ENCODE measurements at regions not wholly inside any gene's neighbourhood (a gene's known extent, or its start where the extent isn't known, plus 50 kb on each side); places are given as distances from the start of the nearest gene placed in this dataset.
"Not testable (repeated sequence)": the region's sequence is repeated elsewhere in the genome, so short reads cannot be mapped to it uniquely, and the experiment has no call there.

DNA sequence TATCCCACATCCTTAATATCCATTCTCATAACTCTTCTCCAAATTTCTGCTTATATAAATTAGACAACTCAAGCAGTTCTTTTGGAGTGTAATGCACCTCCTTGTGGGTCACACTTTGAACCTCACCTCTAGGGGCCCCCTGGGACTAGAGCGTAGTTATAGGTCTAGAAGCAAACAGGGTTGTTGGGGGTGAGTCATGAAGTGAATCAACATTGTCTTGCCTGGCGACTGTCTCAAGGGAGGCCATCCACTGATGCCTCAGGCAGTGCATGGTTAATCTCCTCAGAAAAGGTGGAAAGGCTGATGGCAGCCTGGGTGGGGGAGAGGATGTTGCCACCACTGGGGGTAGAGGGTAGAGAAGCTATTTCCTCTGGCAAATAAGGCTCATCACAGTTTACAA, 129.1 kb downstream of the TNFRSF21 start:
- intact Hi-C loops (cut with micrococcal nuclease), result no loop called here

GRCh38 chr6:47179286-47179685, 130.4 kb downstream of the TNFRSF21 start:
- intact Hi-C loops (cut with micrococcal nuclease), result no loop called here

- intact Hi-C loops (cut with micrococcal nuclease), result no loop called here
Measured at GRCh38 chr6:47175656-47176055, 133.5 kb upstream of the ADGRF1 start.

DNA sequence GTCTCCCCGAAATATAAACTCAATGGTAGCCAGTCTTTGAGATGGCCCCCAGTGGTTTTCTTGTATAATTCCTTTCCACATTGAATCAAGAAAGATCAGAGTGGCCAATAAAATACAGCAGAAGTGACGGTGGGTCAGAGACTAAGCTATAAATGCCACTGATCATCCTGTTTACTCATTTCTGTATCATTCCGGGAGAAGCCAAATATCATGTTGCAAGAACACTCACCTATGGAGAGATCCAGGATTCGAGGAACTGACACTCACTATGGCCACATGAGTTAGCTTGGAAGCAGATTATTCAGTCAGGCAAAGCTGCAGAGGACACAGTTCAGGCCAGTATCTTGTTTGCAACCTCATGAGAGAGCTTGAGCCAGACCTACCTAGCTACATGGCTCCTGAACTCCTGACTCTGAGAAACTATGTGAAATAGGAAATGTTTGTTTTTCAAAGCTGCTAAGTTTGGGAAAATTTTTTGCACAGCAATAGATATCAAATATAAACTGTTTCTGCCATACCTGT, 132.4 kb upstream of the ADGRF1 start:
- intact Hi-C loops (cut with micrococcal nuclease), result no loop called here

DNA sequence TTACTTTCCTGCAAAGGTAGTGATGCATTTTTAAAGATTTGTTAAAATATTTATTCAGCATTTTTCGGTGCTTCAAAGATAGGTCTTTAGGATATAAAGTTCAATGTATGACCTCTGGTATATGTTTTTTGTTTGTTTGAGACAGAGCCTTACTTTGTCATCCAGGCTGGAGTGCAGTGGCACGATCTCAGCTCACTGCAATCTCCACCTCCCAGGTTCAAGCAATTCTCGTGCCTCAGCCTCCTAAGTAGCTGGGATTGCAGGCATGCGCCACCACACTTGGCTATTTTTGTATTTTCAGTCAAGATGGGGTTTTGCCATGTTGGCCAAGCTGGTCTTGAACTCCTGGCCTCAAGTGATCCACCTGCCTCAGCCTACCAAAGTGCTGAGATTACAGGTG, 131.9 kb upstream of the ADGRF1 start:
- intact Hi-C loops (cut with micrococcal nuclease), result not testable (repeated sequence)

DNA sequence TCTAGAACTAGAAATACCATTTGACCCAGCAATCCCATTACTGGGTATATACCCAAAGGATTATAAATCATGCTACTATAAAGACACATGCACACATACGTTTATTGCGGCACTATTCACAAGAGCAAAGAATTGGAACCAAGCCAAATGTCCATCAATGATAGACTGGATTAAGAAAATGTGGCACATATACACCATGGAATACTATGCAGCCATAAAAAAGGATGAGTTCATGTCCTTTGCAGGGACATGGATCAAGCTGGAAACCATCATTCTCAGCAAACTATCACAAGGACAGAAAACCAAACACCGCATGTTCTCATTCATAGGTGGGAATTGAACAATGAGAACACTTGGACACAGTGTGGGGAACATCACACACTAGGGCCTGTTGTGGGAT, 131.0 kb upstream of the ADGRF1 start:
- intact Hi-C loops (cut with micrococcal nuclease), result not testable (repeated sequence)

GRCh38 chr6:47170617-47170947, 128.4 kb upstream of the ADGRF1 start:
- intact Hi-C loops (cut with micrococcal nuclease), result no loop called here

DNA sequence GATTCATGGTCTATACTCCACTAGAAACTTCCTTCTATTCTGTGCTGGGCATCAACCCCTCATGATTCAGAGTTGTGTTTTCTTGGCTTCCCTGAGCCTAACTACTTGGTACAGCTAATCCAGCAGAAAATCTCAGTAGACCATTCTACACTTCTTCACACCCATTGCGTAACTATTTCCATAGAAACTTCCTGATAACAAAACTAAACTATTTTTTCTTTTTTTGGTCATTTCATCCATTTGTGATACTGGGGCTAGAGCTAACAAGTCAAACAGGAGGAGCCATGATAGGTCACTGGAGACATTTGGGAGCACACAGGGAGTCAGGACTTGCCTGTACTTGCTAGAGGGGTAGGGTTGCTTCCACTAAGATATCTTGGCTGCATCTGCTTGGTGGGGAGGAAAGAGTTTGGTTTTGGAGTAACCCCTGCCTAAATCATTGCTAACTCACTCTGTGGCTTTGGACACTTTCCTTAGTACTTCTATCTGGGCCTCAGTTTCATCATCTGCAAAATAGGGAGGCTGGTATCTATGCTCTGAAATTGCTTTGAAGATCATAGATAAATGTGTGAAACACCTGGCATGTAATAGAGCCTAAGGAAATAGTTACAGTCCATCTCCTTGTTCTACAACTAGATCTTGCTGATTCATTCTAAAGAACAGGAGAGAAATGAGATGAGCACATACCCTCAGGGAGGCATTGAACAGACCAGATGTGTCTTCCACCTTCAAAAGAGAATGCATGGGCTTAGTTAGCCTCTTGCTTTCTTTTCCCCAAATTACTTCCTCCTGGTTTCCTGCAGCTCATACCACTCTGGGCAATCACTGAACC, 127.9 kb upstream of the ADGRF1 start:
- intact Hi-C loops (cut with micrococcal nuclease), result no loop called here

GRCh38 chr6:47168180-47168579, 126.0 kb upstream of the ADGRF1 start:
- intact Hi-C loops (cut with micrococcal nuclease), result no loop called here

DNA sequence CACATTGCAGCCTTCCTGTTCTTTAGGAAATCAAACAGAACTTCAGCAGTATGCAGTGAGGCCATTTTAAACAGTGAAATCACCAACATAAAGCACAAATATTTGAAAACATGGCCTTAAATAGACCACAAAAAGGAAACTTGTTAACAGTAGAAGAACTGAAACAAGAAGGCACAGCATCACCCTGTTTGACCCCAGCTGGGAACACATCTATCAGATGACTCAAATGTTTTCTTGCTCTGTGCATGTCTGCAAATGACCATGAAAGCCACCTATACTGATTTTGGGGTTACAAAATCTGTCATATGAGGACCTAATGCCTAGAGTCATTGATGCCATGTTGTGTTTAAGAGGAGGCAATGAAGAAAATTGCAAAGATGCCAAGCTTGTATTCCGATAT, 123.8 kb upstream of the ADGRF1 start:
- intact Hi-C loops (cut with micrococcal nuclease), result no loop called here

DNA sequence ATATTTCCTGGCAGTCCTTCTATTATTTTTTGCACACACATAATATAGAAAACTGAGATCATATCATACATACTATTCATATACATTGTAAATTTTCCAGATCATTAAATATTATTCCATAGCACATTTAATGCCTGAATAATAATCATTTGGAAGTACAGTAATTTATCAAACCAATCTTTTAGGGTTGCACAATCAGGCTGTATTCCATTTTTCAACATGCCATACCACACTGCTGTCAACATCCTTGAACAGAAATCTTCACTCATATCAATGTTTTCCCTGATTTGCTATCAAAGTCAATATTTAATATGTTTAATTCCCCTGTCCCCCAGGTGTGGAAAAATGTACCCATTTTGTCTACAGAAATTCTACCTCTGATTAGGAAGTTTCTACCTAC, 122.7 kb upstream of the ADGRF1 start:
- intact Hi-C loops (cut with micrococcal nuclease), result no loop called here

DNA sequence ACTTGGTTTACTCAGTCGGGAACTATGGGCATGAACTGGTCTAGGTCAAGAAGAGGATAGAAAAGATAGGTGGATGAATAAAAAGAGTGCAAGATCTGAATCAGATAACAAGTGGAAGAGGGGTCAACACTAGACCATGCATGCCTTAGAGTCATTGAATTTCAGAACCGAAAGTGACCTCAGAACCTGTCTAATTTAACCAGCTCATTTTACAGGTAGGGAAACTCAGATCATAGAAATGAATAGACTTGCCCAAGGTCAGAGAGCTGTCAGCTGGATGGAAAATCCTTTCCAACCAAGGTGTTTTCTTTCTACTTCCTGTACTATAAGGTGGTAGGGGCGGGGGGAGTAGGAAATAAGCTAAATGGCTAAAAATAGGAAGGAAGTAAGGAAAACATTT, 121.4 kb upstream of the ADGRF1 start:
- intact Hi-C loops (cut with micrococcal nuclease), result no loop called here

DNA sequence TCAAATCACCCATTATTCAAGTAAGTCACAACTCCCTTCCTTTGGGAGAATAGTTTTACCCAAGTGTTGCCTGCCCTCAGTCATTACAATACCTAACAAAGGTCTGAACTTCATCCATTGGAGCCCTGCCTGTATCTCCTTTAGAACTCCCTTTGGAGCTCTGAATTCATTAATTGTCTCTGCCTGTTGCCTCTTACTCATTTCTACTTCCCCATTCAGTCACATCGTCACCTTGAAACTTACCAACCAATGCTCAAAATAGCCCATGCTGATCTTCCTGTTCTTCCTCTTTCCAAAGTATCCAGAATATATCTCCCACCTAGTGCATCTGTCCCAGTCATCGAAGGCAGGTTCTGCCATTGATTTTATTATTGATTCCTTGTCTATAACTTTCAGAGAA, 120.7 kb upstream of the ADGRF1 start:
- intact Hi-C loops (cut with micrococcal nuclease), result no loop called here

- intact Hi-C loops (cut with micrococcal nuclease), result no loop called here
Measured at GRCh38 chr6:47162231-47162630, 120.1 kb upstream of the ADGRF1 start.

DNA sequence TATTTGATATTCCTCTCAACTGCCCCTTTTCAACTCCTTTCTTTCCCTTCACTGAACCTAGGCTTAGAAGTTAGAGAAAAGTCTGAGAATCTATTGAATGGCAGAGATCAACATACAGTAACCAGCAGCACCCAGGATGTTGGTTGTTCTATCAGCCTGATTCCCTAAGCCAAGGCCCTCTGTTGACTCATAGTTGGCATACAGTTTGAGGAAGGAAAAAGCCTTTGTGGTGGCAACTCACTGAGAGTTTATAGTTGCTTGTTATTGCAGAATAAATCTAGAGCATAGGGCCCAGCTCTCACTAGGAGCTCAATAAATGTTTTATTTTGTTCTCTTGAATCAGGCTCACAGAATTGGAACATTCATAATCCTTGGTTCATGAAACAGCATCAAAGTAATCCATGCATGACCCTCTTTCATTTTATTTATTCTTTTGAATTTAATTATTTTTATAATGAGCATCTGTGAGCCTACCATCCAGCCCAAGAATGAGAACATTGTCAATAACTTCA, 119.1 kb upstream of the ADGRF1 start:
- intact Hi-C loops (cut with micrococcal nuclease), result no loop called here

GRCh38 chr6:47160702-47161101, 118.6 kb upstream of the ADGRF1 start:
- intact Hi-C loops (cut with micrococcal nuclease), result no loop called here

DNA sequence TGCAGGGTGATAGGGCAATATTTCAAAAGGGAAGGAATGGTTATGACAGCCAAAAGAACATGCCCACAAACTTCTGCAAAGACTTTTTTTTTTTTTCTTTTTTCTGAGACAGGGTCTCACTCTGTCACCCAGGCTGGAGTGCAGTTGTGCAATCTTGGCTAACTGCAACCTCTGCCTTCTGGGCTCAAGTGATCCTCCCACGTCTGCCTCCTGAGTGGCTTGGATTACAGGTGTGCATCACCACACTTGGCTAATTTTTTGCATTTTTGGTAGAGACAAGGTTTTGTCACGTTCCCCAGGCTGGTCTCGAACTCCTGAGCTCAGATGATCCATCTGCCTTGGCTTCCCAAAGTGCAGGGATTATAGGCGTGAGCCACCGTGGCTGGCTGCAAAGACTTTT, 117.6 kb upstream of the ADGRF1 start:
- intact Hi-C loops (cut with micrococcal nuclease), result no loop called here

DNA sequence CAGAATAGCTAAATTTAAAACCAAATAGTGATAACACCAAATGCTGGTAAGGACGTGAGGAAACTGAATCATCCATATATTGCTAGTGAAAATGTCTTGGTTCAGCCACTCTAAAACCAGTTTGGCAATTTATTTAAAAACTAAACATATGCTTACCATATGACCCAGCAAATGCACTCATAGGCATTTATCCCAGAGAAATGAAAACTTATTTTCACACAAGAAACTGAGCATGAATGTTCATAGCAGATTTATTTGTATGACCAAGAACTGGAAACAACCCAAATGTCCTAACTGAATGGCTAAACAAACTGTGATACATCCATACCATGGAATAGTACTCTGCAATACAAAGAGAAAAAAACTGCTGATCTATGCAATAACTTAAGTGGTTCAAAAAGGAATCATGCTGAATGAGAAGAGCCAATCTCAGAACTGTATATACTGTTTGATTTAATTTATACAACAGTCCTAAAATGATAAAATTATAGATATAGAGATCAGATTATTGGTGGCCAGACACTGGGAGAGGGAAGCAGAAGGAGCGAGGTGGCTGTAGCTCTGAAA, 115.6 kb upstream of the ADGRF1 start:
- intact Hi-C loops (cut with micrococcal nuclease), result no loop called here

GRCh38 chr6:47157063-47157462, 114.9 kb upstream of the ADGRF1 start:
- intact Hi-C loops (cut with micrococcal nuclease), result no loop called here

DNA sequence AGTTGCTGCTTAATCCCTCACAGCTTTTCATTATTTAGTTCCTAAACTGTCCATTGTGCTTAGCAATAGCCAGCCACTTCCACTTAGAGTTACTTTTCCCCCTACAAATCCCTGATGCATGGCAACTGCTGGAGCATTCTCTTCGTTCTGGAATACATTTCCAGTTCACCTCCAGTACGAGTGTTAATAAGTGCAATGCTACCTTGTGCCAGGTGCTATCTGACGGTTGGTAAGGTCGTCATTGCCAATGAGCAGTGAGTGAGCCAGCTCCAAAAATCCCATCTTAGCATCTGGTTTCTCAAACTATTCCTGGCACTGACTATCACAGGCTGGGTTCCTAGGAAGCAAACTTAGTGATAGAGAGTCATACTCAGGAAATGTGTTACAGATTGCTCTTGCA, 114.1 kb upstream of the ADGRF1 start:
- intact Hi-C loops (cut with micrococcal nuclease), result no loop called here

DNA sequence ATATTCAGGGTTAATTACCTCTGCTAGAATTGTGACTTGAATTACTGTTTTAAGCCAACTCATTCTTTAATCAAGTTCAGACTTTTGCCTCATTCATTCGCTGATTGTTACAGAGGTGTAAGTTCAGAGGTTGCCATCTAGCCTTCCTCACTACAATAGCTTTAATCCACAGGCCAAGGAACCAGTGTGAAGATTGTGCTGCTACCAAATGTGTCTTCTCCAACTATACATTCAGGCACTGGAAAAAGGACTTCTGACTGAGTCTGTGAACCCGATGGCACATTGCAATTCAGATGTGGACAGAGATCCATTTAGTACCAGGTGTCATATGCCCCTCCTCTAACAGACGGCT, 111.2 kb upstream of the ADGRF1 start:
- intact Hi-C loops (cut with micrococcal nuclease), result no loop called here

DNA sequence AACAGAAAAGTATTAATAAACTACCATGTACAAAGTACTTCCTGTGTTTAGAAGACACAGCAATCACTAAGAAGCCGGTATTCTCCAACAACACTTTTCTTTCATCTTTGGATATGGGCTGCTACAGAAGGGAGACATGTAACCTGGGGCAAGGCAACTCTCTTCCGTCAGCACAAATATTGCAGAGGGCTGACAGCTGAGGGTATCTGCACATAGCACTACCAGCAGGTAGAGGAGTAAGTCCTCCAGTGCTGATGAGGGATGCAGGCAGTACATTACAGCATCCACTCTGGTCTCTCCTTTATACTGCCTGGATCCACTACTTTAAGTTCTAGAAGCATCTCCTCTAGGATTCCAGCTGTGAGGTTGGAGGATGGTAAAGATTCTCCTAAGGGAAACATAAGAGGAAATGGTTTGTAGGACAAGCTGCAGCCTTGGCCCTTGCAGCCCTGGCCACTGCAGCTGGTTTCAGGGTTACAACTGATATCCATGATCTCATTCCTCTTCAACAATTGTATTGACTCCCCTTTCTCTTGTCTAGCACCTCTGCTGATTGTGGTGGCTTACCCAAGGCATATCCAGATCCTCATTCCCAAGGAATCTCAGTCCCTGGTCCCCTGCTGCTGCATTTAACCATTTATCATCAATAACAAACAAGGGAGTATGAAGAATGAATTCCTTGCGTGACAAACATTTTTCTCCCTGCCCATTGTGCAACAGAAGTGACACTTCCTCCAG, 110.7 kb upstream of the ADGRF1 start:
- intact Hi-C loops (cut with micrococcal nuclease), result no loop called here

All from T-helper 2 cell treated with Interferon-gamma antibody and Interleukin-4, amounts not matched to agents 100 ng/mL and 5 ng/mL, for 36 hours (primary cell).